CD4-positive, CD25-positive, alpha-beta regulatory T cell (primary cell): ENCODE measurements at regions not wholly inside any gene's neighbourhood (a gene's known extent, or its start where the extent isn't known, plus 50 kb on each side); places are given as distances from the start of the nearest gene placed in this dataset.

Source experiments
- ATAC-seq, 2 donors: fragments of 150-1000 bp; cut with Tn5 transposase; one replicate each; pipeline ENCODE4 v1.10.0; 2021; ENCODE audit warnings: low read depth in 2 of 2, moderate number of reproducible peaks in 2 of 2, moderate library complexity in 1 of 2
- DNase-seq, 3 donors: peaks; one replicate each; pipeline versions ENCODE4 v3.0.0 to v3.0.0-alpha.2; 2012 to 2022; ENCODE audit warnings: mixed read lengths in 1 of 3
- H3K27ac ChIP-seq: one replicate; pipeline ENCODE4 v1.7.0; 2013; ENCODE audit warnings: mild to moderate bottlenecking, low read length; ENCODE audit not compliant: insufficient read depth, poor library complexity, severe bottlenecking
- H3K27me3 ChIP-seq: one replicate; pipeline ENCODE4 v1.7.0; 2013; ENCODE audit warnings: low read length; ENCODE audit not compliant: control insufficient read depth, insufficient read depth
- H3K36me3 ChIP-seq: one replicate; pipeline ENCODE4 v1.7.0; 2013; ENCODE audit warnings: mild to moderate bottlenecking, low read length, moderate library complexity; ENCODE audit not compliant: control insufficient read depth, insufficient read depth
- H3K4me1 ChIP-seq: 2 replicates; pipeline ENCODE4 v1.7.0; 2013; ENCODE audit warnings: mild to moderate bottlenecking, low read length; ENCODE audit not compliant: insufficient read depth, control insufficient read depth, poor library complexity, severe bottlenecking
- H3K4me3 ChIP-seq: one replicate; pipeline ENCODE4 v1.7.0; 2013; ENCODE audit warnings: low read depth, mild to moderate bottlenecking, low read length, moderate library complexity
- H3K9me3 ChIP-seq, 2 experiments: 1 replicate in 1 of 2; 2 replicates in 1 of 2; pipeline ENCODE4 v1.7.0; 2013; ENCODE audit warnings: low read length in 2 of 2, mild to moderate bottlenecking in 1 of 2, moderate library complexity in 1 of 2; ENCODE audit not compliant: control insufficient read depth in 2 of 2
- H3K27ac Mint-ChIP-seq, 3 donors: one replicate each; pipeline ENCODE4 v1.8.0; 2020 to 2022; ENCODE audit warnings: mild to moderate bottlenecking in 3 of 3, mixed read lengths in 3 of 3, moderate library complexity in 2 of 3
- H3K27me3 Mint-ChIP-seq: one replicate; pipeline ENCODE4 v1.8.0; 2022; ENCODE audit warnings: mild to moderate bottlenecking, mixed read lengths
- H3K36me3 Mint-ChIP-seq: one replicate; pipeline ENCODE4 v1.8.0; 2020; ENCODE audit warnings: mixed read lengths
- H3K4me1 Mint-ChIP-seq, 4 donors: one replicate each; pipeline ENCODE4 v1.8.0; 2020 to 2022; ENCODE audit warnings: mixed read lengths in 4 of 4, mild to moderate bottlenecking in 1 of 4
- H3K4me3 Mint-ChIP-seq, 4 donors: one replicate each; pipeline ENCODE4 v1.8.0; 2020 to 2022; ENCODE audit warnings: mild to moderate bottlenecking in 4 of 4, mixed read lengths in 4 of 4, moderate library complexity in 3 of 4
- H3K9me3 Mint-ChIP-seq, 7 donors: one replicate each; pipeline ENCODE4 v1.8.0; 2020 to 2022; ENCODE audit warnings: mixed read lengths in 7 of 7, mild to moderate bottlenecking in 3 of 7, moderate library complexity in 2 of 7

DNA sequence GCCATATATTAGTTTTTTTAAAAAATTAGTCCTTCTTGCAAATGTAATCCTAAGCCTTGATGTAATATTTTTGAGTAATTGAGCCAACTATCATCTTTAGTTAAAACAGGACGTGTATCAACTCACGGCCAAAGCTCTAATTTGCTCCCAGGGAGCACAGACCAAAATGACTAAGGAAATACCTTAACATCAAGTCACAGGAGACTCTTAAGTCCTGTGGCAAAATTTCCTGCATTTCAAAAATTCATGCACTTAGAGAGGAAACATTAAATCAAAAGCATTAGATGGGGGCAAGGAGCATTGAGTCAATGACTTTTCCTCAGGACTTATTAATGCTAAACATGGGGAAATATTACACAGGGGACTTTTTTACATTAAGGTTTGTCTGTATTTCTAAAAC, 276.0 kb downstream of the MFSD1 start:
- H3K27ac ChIP-seq: no peak overlapping the region
- Mint-ChIP-seq H3K27me3 (no peaks in the 10 kb centered on the region), H3K4me1 (peaks cover 0 to 3% (median 0%) of the 10 kb centered on the region in 4 donors), H3K4me3 (no peak overlapping the region), H3K27ac (no peak overlapping the region), H3K9me3 (peaks cover 0 to 3% (median 0%) of the 10 kb centered on the region in 7 donors), H3K36me3 (no peaks in the 10 kb centered on the region)
- no peaks in the 10 kb centered on the region for H3K4me1 ChIP-seq
- no peak for ATAC-seq
- no peaks in the 10 kb centered on the region for H3K9me3 ChIP-seq
- no peak for DNase-seq
- H3K4me3 ChIP-seq: no peak overlapping the region
- H3K36me3 ChIP-seq: no peaks in the 10 kb centered on the region
- no peaks in the 10 kb centered on the region for H3K27me3 ChIP-seq

- Mint-ChIP-seq H3K4me1 (no peaks in the 10 kb centered on the region), H3K27me3 (no peaks in the 10 kb centered on the region), H3K27ac (no peak overlapping the region), H3K9me3 (peaks cover 0 to 9% (median 0%) of the 10 kb centered on the region in 7 donors), H3K4me3 (no peak overlapping the region), H3K36me3 (no peaks in the 10 kb centered on the region)
- H3K36me3 ChIP-seq: no peaks in the 10 kb centered on the region
- no peaks in the 10 kb centered on the region for H3K9me3 ChIP-seq
- H3K27ac ChIP-seq: no peak overlapping the region
- no peak for DNase-seq
- H3K4me3 ChIP-seq: no peak overlapping the region
- H3K4me1 ChIP-seq: no peaks in the 10 kb centered on the region
- ATAC-seq: no peak
- H3K27me3 ChIP-seq: no peaks in the 10 kb centered on the region
Measured at GRCh38 chr3:159080256-159080655, 278.4 kb downstream of the MFSD1 start.

- H3K4me1 ChIP-seq: no peaks in the 10 kb centered on the region
- no peak overlapping the region for H3K27ac ChIP-seq
- no peaks in the 10 kb centered on the region for H3K36me3 ChIP-seq
- DNase-seq: no peak
- ATAC-seq: no peak
- Mint-ChIP-seq H3K4me1 (no peaks in the 10 kb centered on the region), H3K27me3 (no peaks in the 10 kb centered on the region), H3K9me3 (peaks cover 0 to 9% (median 0%) of the 10 kb centered on the region in 7 donors), H3K4me3 (no peak overlapping the region), H3K27ac (no peak overlapping the region), H3K36me3 (no peaks in the 10 kb centered on the region)
- no peaks in the 10 kb centered on the region for H3K27me3 ChIP-seq
- no peaks in the 10 kb centered on the region for H3K9me3 ChIP-seq
- no peak overlapping the region for H3K4me3 ChIP-seq
Measured at GRCh38 chr3:159080821-159081220, 279.0 kb downstream of the MFSD1 start.

DNA sequence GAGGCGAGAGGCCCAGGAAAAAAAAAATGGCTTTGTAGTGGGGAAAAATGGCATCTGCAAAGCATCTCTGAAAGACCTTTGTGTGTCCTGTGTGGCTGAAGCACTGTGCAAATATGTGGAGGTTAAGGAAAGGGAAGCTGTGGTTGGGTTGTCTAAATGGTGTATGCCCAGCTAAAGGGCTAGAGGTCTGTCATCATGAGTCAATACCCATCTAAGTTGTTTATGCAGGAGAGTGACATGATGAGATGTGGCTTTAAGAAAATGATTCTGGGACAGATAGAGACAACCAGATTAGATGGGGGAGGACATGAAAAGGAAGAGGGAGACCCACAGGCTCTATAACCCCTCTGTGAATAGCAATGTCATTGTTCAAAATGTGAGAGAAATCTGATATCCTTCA, 280.7 kb downstream of the MFSD1 start:
- H3K27me3 ChIP-seq: no peaks in the 10 kb centered on the region
- H3K36me3 Mint-ChIP-seq: no peaks in the 10 kb centered on the region
- H3K4me3 ChIP-seq: no peak overlapping the region
- H3K27ac ChIP-seq: no peak overlapping the region
- no peak for DNase-seq
- no peaks in the 10 kb centered on the region for H3K4me1 ChIP-seq
- H3K36me3 ChIP-seq: no peaks in the 10 kb centered on the region
- H3K4me1 Mint-ChIP-seq: no peaks in the 10 kb centered on the region
- H3K27me3 Mint-ChIP-seq: no peaks in the 10 kb centered on the region
- H3K9me3 Mint-ChIP-seq: peaks cover 0 to 9% (median 0%) of the 10 kb centered on the region in 7 donors
- no peak for ATAC-seq
- no peaks in the 10 kb centered on the region for H3K9me3 ChIP-seq
- no peak overlapping the region for H3K4me3 Mint-ChIP-seq
- no peak overlapping the region for H3K27ac Mint-ChIP-seq

DNA sequence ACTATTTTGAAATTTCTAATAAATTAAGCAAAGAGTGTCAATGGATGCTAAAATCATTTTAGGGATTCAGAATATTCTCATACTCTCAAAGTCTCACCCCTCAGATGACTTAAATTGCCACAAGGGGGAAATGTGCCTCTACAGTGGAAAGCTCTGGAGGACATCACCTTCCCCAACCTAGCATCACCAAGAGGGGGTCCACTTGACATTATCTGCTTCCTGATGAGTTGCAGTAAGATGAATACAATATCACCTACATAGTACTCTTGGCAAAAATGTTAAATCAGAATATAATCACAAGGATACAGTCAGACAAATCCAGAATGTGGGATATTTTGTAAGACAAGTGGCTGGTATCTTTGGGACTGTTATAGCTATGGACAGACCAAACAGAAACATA, 290.1 kb downstream of the MFSD1 start:
- ATAC-seq: no peak
- no peaks in the 10 kb centered on the region for H3K4me1 Mint-ChIP-seq
- no peaks in the 10 kb centered on the region for H3K27me3 Mint-ChIP-seq
- Histone ChIP-seq H3K9me3 (no peaks in the 10 kb centered on the region), H3K36me3 (no peaks in the 10 kb centered on the region), H3K27ac (no peak overlapping the region), H3K4me1 (no peaks in the 10 kb centered on the region), H3K27me3 (no peaks in the 10 kb centered on the region), H3K4me3 (no peak overlapping the region)
- H3K27ac Mint-ChIP-seq: no peak overlapping the region
- H3K9me3 Mint-ChIP-seq: peaks cover 0 to 6% (median 0%) of the 10 kb centered on the region in 7 donors
- no peak for DNase-seq
- H3K36me3 Mint-ChIP-seq: no peaks in the 10 kb centered on the region
- no peak overlapping the region for H3K4me3 Mint-ChIP-seq

DNA sequence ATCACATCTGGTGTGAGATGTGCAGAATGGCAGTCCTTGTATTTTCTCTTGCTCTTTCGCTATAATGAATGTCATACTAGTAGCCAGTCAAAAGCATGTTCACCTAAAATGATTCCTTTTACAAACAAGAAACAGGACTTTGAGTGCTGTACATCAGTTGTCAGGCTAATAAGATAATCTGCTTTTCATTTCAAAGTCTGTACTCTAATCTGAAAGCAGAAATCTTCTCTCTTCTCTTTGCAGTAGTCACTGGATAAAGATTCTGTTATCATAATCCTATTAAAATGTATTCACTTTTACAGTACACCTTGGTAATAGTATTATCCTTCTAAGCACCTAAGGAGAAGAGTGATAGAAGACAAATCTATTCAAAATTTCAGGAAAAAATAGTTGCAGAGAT, 300.1 kb downstream of the MFSD1 start:
- ATAC-seq (no peak), DNase-seq (no peak)
- Mint-ChIP-seq H3K27me3 (no peaks in the 10 kb centered on the region), H3K36me3 (no peaks in the 10 kb centered on the region), H3K27ac (no peak overlapping the region), H3K9me3 (peaks cover 0 to 3% (median 0%) of the 10 kb centered on the region in 7 donors), H3K4me1 (no peaks in the 10 kb centered on the region), H3K4me3 (no peak overlapping the region)
- Histone ChIP-seq H3K27ac (no peak overlapping the region), H3K4me1 (no peaks in the 10 kb centered on the region), H3K9me3 (peaks cover 0 to 3% of the 10 kb centered on the region in 2 experiments), H3K36me3 (no peaks in the 10 kb centered on the region), H3K27me3 (no peaks in the 10 kb centered on the region), H3K4me3 (no peak overlapping the region)

DNA sequence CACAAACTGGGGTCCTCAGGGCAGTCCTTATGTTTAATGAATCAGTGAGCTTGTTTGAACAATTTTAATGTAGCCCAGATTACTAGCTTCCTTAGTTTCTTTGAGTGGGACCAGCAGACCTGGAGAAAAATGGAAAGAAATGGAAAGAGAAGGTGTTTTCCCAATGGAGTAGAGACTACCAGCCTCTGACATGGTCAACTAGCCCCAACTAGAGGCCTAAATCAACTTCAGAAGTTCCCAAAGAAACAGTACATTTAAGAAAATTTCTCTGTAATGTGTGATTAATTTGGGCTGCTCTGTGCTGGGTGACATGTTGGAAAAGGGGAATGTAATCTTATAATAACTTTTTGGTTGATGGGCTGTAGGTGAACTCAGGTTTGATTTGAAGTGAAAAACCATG, 310.9 kb downstream of the MFSD1 start:
- no peak overlapping the region for H3K4me3 Mint-ChIP-seq
- Histone ChIP-seq H3K27ac (no peak overlapping the region), H3K9me3 (no peaks in the 10 kb centered on the region), H3K4me1 (no peaks in the 10 kb centered on the region), H3K36me3 (no peaks in the 10 kb centered on the region), H3K27me3 (no peaks in the 10 kb centered on the region), H3K4me3 (no peak overlapping the region)
- ATAC-seq (no peak), DNase-seq (no peak)
- H3K9me3 Mint-ChIP-seq: peaks cover 0 to 3% (median 1%) of the 10 kb centered on the region in 7 donors
- H3K27me3 Mint-ChIP-seq: no peaks in the 10 kb centered on the region
- no peaks in the 10 kb centered on the region for H3K36me3 Mint-ChIP-seq
- no peak overlapping the region for H3K27ac Mint-ChIP-seq
- H3K4me1 Mint-ChIP-seq: no peaks in the 10 kb centered on the region

DNA sequence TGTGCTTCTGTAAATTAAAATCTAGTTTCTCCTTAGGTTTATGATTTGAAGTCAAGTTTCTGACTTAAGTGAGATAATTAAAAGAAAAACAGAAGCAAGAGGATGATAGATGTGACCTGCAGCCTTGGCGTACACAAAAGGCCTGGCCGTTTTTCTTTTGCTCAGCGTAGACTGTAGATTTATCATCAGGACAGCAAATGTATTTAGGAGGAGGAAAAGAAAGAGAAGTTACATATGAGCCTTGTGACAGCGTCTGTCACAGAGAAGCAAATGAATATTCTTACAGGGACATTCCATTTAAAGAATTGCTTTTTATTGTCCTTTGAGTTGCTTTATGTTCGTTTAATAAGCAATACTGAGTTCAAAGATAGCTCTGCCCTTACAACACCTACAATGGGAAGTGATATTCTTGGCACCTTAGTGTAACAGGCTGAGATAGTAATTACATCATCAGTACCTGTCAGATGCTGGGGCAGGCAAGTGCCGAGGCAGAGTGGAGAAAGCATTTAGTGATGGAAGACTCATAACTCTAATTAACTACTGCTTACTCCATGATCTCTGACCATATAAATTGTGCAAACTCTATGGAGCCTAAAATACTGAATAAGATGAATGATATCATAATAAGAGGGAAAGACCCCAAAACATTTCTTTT, 311.5 kb downstream of the MFSD1 start:
- no peaks in the 10 kb centered on the region for H3K27me3 Mint-ChIP-seq
- peaks cover 0 to 3% (median 1%) of the 10 kb centered on the region in 7 donors for H3K9me3 Mint-ChIP-seq
- no peak overlapping the region for H3K27ac ChIP-seq
- no peak overlapping the region for H3K27ac Mint-ChIP-seq
- no peaks in the 10 kb centered on the region for H3K27me3 ChIP-seq
- no peak overlapping the region for H3K4me3 Mint-ChIP-seq
- no peaks in the 10 kb centered on the region for H3K36me3 ChIP-seq
- no peak for DNase-seq
- H3K4me3 ChIP-seq: no peak overlapping the region
- H3K36me3 Mint-ChIP-seq: no peaks in the 10 kb centered on the region
- ATAC-seq: no peak
- no peaks in the 10 kb centered on the region for H3K9me3 ChIP-seq
- H3K4me1 ChIP-seq: no peaks in the 10 kb centered on the region
- no peaks in the 10 kb centered on the region for H3K4me1 Mint-ChIP-seq
